WTC11 (cell line): ENCODE measurements at regions not wholly inside any gene's neighbourhood (a gene's known extent, or its start where the extent isn't known, plus 50 kb on each side); places are given as distances from the start of the nearest gene placed in this dataset.
"Not testable (repeated sequence)": the region's sequence is repeated elsewhere in the genome, so short reads cannot be mapped to it uniquely, and the experiment has no call there.

ENCODE experiments used
- ATAC-seq: fragments of 200-7000 bp; cut with Tn5 transposase; 2 replicates; pipeline ENCODE4 v1.10.0; 2021; ENCODE audit warnings: mild to moderate bottlenecking, moderate library complexity
- CTCF ChIA-PET: fragments of 300-600 bp; sonication (Branson Sonifier 250); formaldehyde crosslinking; loops from one replicate; lab custom pipeline; 2021; ENCODE audit warnings: antibody characterized with exemption; lab: Charles Lee
- POLR2A ChIA-PET: fragments of 350-600 bp; sonication (Branson Sonifier 250); formaldehyde crosslinking; loops from one replicate; lab custom pipeline; 2021; ENCODE audit warnings: antibody characterized with exemption; lab: Charles Lee
- DNase-seq: peaks from one replicate; pipeline ENCODE4 v3.0.0; 2021; ENCODE audit warnings: low spot score
- H3K27ac Mint-ChIP-seq: 2 replicates; pipeline ENCODE4 v1.8.0; 2021; ENCODE audit warnings: mixed read lengths
- H3K27me3 Mint-ChIP-seq: 2 replicates; pipeline ENCODE4 v1.8.0; 2021; ENCODE audit warnings: low read depth, mild to moderate bottlenecking, moderate library complexity, mixed read lengths
- H3K36me3 Mint-ChIP-seq: 2 replicates; pipeline ENCODE4 v1.8.0; 2021; ENCODE audit warnings: mixed read lengths
- H3K4me1 Mint-ChIP-seq: 2 replicates; pipeline ENCODE4 v1.8.0; 2022; ENCODE audit warnings: mixed read lengths
- H3K4me3 Mint-ChIP-seq: 2 replicates; pipeline ENCODE4 v1.8.0; 2021; ENCODE audit warnings: mild to moderate bottlenecking, moderate library complexity, mixed read lengths
- H3K9me3 Mint-ChIP-seq: 2 replicates; pipeline ENCODE4 v1.8.0; 2021; ENCODE audit warnings: mixed read lengths
- ATF2 ChIP-seq: sonication (generic); formaldehyde crosslinking; IDR thresholded peaks from 2 replicates; pipeline ENCODE4 v1.8.1; 2022; ENCODE audit warnings: low read depth, missing genetic modification reagents, borderline replicate concordance
- ATF6 ChIP-seq: sonication (generic); formaldehyde crosslinking; IDR thresholded peaks from 2 replicates; pipeline ENCODE4 v1.8.1; 2023; ENCODE audit warnings: mild to moderate bottlenecking, missing genetic modification reagents
- CTCF ChIP-seq: fragments of 200-600 bp; IDR thresholded peaks from 2 replicates; pipeline ENCODE4 v1.8.0; 2022; ENCODE audit warnings: antibody characterized with exemption
- E2F4 ChIP-seq: sonication (generic); formaldehyde crosslinking; IDR thresholded peaks from 2 replicates; pipeline ENCODE4 v1.8.1; 2022; ENCODE audit warnings: low read depth, mild to moderate bottlenecking, moderate library complexity, missing genetic modification reagents, borderline replicate concordance
- HMGA2 ChIP-seq: fragments of 250-450 bp; sonication (Bioruptor Pico); IDR thresholded peaks from 2 replicates; pipeline ENCODE4 v1.4.0; 2021; ENCODE audit warnings: mild to moderate bottlenecking, moderate library complexity
- HMGXB4 ChIP-seq: sonication (generic); formaldehyde crosslinking; IDR thresholded peaks from 2 replicates; pipeline ENCODE4 v1.8.1; 2023; ENCODE audit warnings: mild to moderate bottlenecking, moderate library complexity, missing genetic modification reagents
- KAT7 ChIP-seq: sonication (generic); formaldehyde crosslinking; IDR thresholded peaks from 2 replicates; pipeline ENCODE4 v1.8.1; 2023; ENCODE audit warnings: missing genetic modification reagents, mild to moderate bottlenecking, borderline replicate concordance
- MLX ChIP-seq: sonication (generic); formaldehyde crosslinking; IDR thresholded peaks from 2 replicates; pipeline ENCODE4 v1.8.1; 2023; ENCODE audit warnings: mild to moderate bottlenecking, missing genetic modification reagents, moderate library complexity
- NFATC4 ChIP-seq: fragments of 250-450 bp; sonication (Bioruptor Pico); IDR thresholded peaks from 2 replicates; pipeline ENCODE4 v1.9.0; 2021; ENCODE audit warnings: mild to moderate bottlenecking
- NR1H2 ChIP-seq: sonication (generic); formaldehyde crosslinking; IDR thresholded peaks from 2 replicates; pipeline ENCODE4 v1.9.0; 2021; ENCODE audit warnings: mild to moderate bottlenecking, moderate library complexity, missing genetic modification reagents
- NR2C2 ChIP-seq: sonication (generic); formaldehyde crosslinking; IDR thresholded peaks from 2 replicates; pipeline ENCODE4 v1.8.0; 2022; ENCODE audit warnings: mild to moderate bottlenecking, missing genetic modification reagents
- SOX15 ChIP-seq: fragments of 250-450 bp; sonication (Bioruptor Pico); IDR thresholded peaks from 2 replicates; pipeline ENCODE4 v1.9.0; 2021; ENCODE audit warnings: mild to moderate bottlenecking
- SP1 ChIP-seq: sonication (generic); formaldehyde crosslinking; conservative IDR thresholded peaks from 2 replicates; pipeline ENCODE4 v1.8.1; 2022; ENCODE audit warnings: missing genetic modification reagents
- TEAD1 ChIP-seq: sonication (generic); formaldehyde crosslinking; IDR thresholded peaks from 2 replicates; pipeline ENCODE4 v1.8.0; 2022; ENCODE audit warnings: mild to moderate bottlenecking, missing genetic modification reagents
- ZNF219 ChIP-seq: sonication (generic); formaldehyde crosslinking; IDR thresholded peaks from 2 replicates; pipeline ENCODE4 v1.8.0; 2023; ENCODE audit warnings: missing genetic modification reagents, mild to moderate bottlenecking, borderline replicate concordance
- ZNF317 ChIP-seq: sonication (generic); formaldehyde crosslinking; IDR thresholded peaks from 2 replicates; pipeline ENCODE4 v1.8.1; 2023; ENCODE audit warnings: low read depth, mild to moderate bottlenecking, moderate library complexity, missing genetic modification reagents, borderline replicate concordance
- ZNF396 ChIP-seq: fragments of 250-450 bp; sonication (Bioruptor Pico); IDR thresholded peaks from 2 replicates; pipeline ENCODE4 v1.8.0; 2021; ENCODE audit warnings: mild to moderate bottlenecking, moderate library complexity, borderline replicate concordance
- ZNF512 ChIP-seq: sonication (generic); formaldehyde crosslinking; IDR thresholded peaks from 2 replicates; pipeline ENCODE4 v1.8.1; 2022; ENCODE audit warnings: missing genetic modification reagents, borderline replicate concordance

- TF ChIP-seq SOX15 (CRISPR knock-in tag) (no peak), KAT7 (no peak), NFATC4 (no peak), CTCF (no peak)
- TF ChIP-seq, all 79 proteins: peak for 0
These were observed 165.1 kb upstream of the ATP10A start (continued) for GRCh38 chr15:26028086-26028740.

- DNase-seq, ATAC-seq, POLR2A ChIA-PET, H3K36me3 Mint-ChIP-seq, H3K9me3 Mint-ChIP-seq, H3K27ac Mint-ChIP-seq, CTCF ChIA-PET, H3K4me3 Mint-ChIP-seq, H3K27me3 Mint-ChIP-seq: not testable (repeated sequence)
- peaks cover 18% of the 10 kb centered on the region for H3K4me1 Mint-ChIP-seq
These were observed 163.5 kb upstream of the ATP10A start for GRCh38 chr15:26026671-26027070.

GRCh38 chr15:26024241-26024640, 161.1 kb upstream of the ATP10A start:
- no peak for TF ChIP-seq SOX15 (CRISPR knock-in tag)
- no peak for TF ChIP-seq E2F4 (CRISPR knock-in tag)
- no peak for TF ChIP-seq NR2C2 (CRISPR knock-in tag)
- no peak for TF ChIP-seq ATF2 (CRISPR knock-in tag)
- TF ChIP-seq ZNF317 (CRISPR knock-in tag), result no peak
- no peak for TF ChIP-seq HMGXB4 (CRISPR knock-in tag)
- no peak for TF ChIP-seq ZNF219 (CRISPR knock-in tag)
- TF ChIP-seq ATF6 (CRISPR knock-in tag), result no peak
- no peak for TF ChIP-seq NR1H2 (CRISPR knock-in tag)
- TF ChIP-seq TEAD1 (CRISPR knock-in tag), result no peak
- TF ChIP-seq NFATC4, result no peak
- TF ChIP-seq ZNF512 (CRISPR knock-in tag), result no peak
- TF ChIP-seq MLX, result no peak
- TF ChIP-seq ZNF396 (CRISPR knock-in tag), result no peak
- TF ChIP-seq HMGA2 (CRISPR knock-in tag), result no peak
- TF ChIP-seq SP1 (CRISPR knock-in tag), result no peak
- no peak overlapping the region for H3K4me3 Mint-ChIP-seq
- POLR2A ChIA-PET, result interaction anchor here (0.7 kb wide), 1 partner anchor 365 kb away, joined by 4 read pairs; no protein-coding TSS in a partner anchor
- H3K27ac Mint-ChIP-seq, result no peak overlapping the region
- peaks cover 15% of the 10 kb centered on the region for H3K4me1 Mint-ChIP-seq
- no peaks in the 10 kb centered on the region for H3K27me3 Mint-ChIP-seq
- CTCF ChIA-PET, result no interaction called here
- no peaks in the 10 kb centered on the region for H3K36me3 Mint-ChIP-seq
- DNase-seq (no peak), ATAC-seq (no peak)
- H3K9me3 Mint-ChIP-seq, result no peaks in the 10 kb centered on the region
